Testis (tissue), 2 donors: ENCODE measurements at regions not wholly inside any gene's neighbourhood (a gene's known extent, or its start where the extent isn't known, plus 50 kb on each side); places are given as distances from the start of the nearest gene placed in this dataset.

Source experiments
- DNase-seq: peaks from one replicate; pipeline ENCODE4 v3.0.0-alpha.2; 2019
- H3K27ac ChIP-seq, 2 donors: fragments of 200-600 bp; sonication (generic); one replicate each; pipeline ENCODE4 v1.5.1; 2019
- H3K27me3 ChIP-seq: fragments of 200-600 bp; sonication (generic); one replicate; pipeline ENCODE4 v1.5.1; 2019
- H3K36me3 ChIP-seq: fragments of 200-600 bp; sonication (generic); one replicate; pipeline ENCODE4 v1.5.1; 2017; ENCODE audit warnings: low read depth; ENCODE audit errors: missing control alignments
- H3K4me1 ChIP-seq: fragments of 200-600 bp; sonication (generic); one replicate; pipeline ENCODE4 v1.5.1; 2019
- H3K4me3 ChIP-seq, 2 donors: fragments of 200-600 bp; sonication (generic); one replicate each; pipeline ENCODE4 v1.5.1; 2017 to 2019
- H3K9me3 ChIP-seq: fragments of 200-600 bp; sonication (generic); one replicate; pipeline ENCODE4 v1.5.1; 2017
- CTCF ChIP-seq, 3 experiments: fragments of 450-650 bp in 2 of 3; fragments of 200-600 bp in 1 of 3; sonication (generic) in 1 of 3; IDR thresholded peaks; one replicate each; pipeline ENCODE4 v1.5.1; 2016 to 2019; ENCODE audit warnings: antibody characterized with exemption in 3 of 3, mild to moderate bottlenecking in 2 of 3, moderate library complexity in 1 of 3
- POLR2A ChIP-seq: fragments of 450-650 bp; IDR thresholded peaks from one replicate; pipeline ENCODE4 v1.6.1; 2017; ENCODE audit warnings: antibody characterized with exemption, mild to moderate bottlenecking, moderate library complexity
- whole genome bisulfite sequencing, 2 donors: methylation state at CpG; one replicate each; pipeline ENCODE4 v1.1.5; 2018; 5-methylcytosine and 5-hydroxymethylcytosine counted together
- intact Hi-C: fragments of 100-400 bp; cut with DNase I; formaldehyde crosslinking; loops from one replicate; pipeline ENCODE4 v1.15.1; 2023; ENCODE audit warnings: low total_unique reads

- no peak overlapping the region for H3K4me3 ChIP-seq
- no peaks in the 10 kb centered on the region for H3K27me3 ChIP-seq
- H3K27ac ChIP-seq, result no peak overlapping the region
- WGBS, 2 donors, result 91 to 100% methylated on average over 2 of the region's 2 CpGs
- H3K4me1 ChIP-seq, result no peaks in the 10 kb centered on the region
- TF ChIP-seq POLR2A (no peak), CTCF (IDR thresholded peaks at IDR 0.05) (no peak)
- no peaks in the 10 kb centered on the region for H3K36me3 ChIP-seq
- DNase-seq, result no peak
- no peaks in the 10 kb centered on the region for H3K9me3 ChIP-seq
- intact Hi-C loops, result no loop called here
Observed at GRCh38 chr11:16685914-16686313, 52.5 kb upstream of the C11orf58 start.

GRCh38 chr11:16678466-16679116 lies 59.9 kb upstream of the C11orf58 start:
- no peaks in the 10 kb centered on the region for H3K4me1 ChIP-seq
- TF ChIP-seq POLR2A (no peak), CTCF (IDR thresholded peaks at IDR 0.05) (no peak)
- H3K36me3 ChIP-seq, result no peaks in the 10 kb centered on the region
- intact Hi-C loops, result no loop called here
- no peaks in the 10 kb centered on the region for H3K27me3 ChIP-seq
- 65 to 80% methylated on average over 3 to 7 of the region's 7 CpGs for WGBS, 2 donors
- H3K9me3 ChIP-seq, result no peaks in the 10 kb centered on the region
- H3K27ac ChIP-seq, result no peak overlapping the region
- no peak for DNase-seq
- H3K4me3 ChIP-seq, result no peak overlapping the region

- WGBS, 2 donors, result 92 to 100% methylated on average over 1 to 2 of the region's 2 CpGs
- H3K4me3 ChIP-seq, result no peak overlapping the region
- no peaks in the 10 kb centered on the region for H3K27me3 ChIP-seq
- no peaks in the 10 kb centered on the region for H3K4me1 ChIP-seq
- no peaks in the 10 kb centered on the region for H3K36me3 ChIP-seq
- TF ChIP-seq CTCF (IDR thresholded peaks at IDR 0.05) (no peak), POLR2A (no peak)
- H3K9me3 ChIP-seq, result no peaks in the 10 kb centered on the region
- no peak overlapping the region for H3K27ac ChIP-seq
- no peak for DNase-seq
- intact Hi-C loops, result no loop called here
Observed at GRCh38 chr11:16669799-16670415, 68.5 kb upstream of the C11orf58 start.

GRCh38 chr11:16632295-16633200 lies 105.9 kb upstream of the C11orf58 start:
- no peak for DNase-seq
- no peak overlapping the region for H3K27ac ChIP-seq
- no peaks in the 10 kb centered on the region for H3K36me3 ChIP-seq
- no peaks in the 10 kb centered on the region for H3K9me3 ChIP-seq
- intact Hi-C loops, result no loop called here
- H3K27me3 ChIP-seq, result no peaks in the 10 kb centered on the region
- H3K4me1 ChIP-seq, result no peaks in the 10 kb centered on the region
- 74 to 87% methylated on average over 5 to 9 of the region's 9 CpGs for WGBS, 2 donors
- peak in 2 of 3 experiments; percentile 10 to 14 for TF ChIP-seq CTCF (IDR thresholded peaks at IDR 0.05)
- no peak for TF ChIP-seq POLR2A
- no peak overlapping the region for H3K4me3 ChIP-seq
